ENCODE measurements at regions not wholly inside any gene's neighbourhood (a gene's known extent, or its start where the extent isn't known, plus 50 kb on each side); places are given as distances from the start of the nearest gene placed in this dataset.

DNA sequence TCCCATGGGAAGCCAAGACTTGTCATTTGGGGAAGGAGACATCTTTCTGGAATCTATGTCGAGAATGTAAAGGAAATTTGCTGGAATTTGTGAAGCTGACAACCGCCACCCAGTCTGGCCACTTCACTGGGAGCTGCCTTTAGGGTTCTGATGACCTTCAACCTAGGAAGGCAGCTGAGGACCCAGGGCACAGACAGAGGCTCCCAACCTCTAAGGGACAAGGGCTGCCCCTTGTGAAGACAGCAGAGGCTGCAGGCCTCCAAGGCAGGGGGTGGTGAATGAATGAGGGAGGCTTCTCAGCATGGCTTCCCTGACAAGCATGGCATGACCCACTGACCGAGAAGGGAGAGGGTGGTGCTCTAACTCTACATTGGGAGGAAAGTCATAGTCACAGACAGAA lies 128.9 kb upstream of the ASB18 start:
- BruUV-seq (replicated peaks) = no TSS peak
- no peak for TF ChIP-seq POLR2AphosphoS5 (IDR thresholded peaks at IDR 0.05; ENCODE audit: low read depth, low read length)
- TF ChIP-seq, protein P1, sequence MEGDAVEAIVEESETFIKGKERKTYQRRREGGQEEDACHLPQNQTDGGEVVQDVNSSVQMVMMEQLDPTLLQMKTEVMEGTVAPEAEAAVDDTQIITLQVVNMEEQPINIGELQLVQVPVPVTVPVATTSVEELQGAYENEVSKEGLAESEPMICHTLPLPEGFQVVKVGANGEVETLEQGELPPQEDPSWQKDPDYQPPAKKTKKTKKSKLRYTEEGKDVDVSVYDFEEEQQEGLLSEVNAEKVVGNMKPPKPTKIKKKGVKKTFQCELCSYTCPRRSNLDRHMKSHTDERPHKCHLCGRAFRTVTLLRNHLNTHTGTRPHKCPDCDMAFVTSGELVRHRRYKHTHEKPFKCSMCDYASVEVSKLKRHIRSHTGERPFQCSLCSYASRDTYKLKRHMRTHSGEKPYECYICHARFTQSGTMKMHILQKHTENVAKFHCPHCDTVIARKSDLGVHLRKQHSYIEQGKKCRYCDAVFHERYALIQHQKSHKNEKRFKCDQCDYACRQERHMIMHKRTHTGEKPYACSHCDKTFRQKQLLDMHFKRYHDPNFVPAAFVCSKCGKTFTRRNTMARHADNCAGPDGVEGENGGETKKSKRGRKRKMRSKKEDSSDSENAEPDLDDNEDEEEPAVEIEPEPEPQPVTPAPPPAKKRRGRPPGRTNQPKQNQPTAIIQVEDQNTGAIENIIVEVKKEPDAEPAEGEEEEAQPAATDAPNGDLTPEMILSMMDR (IDR thresholded peaks at IDR 0.05) = no peak
- no peak for TF ChIP-seq SIN3A (IDR thresholded peaks at IDR 0.05; ENCODE audit: borderline replicate concordance, insufficient read depth, low read depth, low read length)
- no peak overlapping the region for H3K27ac ChIP-seq (ENCODE audit: low read length)
- H3K27me3 ChIP-seq (ENCODE audit: control insufficient read depth, insufficient read depth, low read length) = peaks cover 3% of the 10 kb centered on the region
- ChIA-PET POLR2A (no interaction called here), CTCF (no interaction called here)
- H3K9me3 ChIP-seq (ENCODE audit: control insufficient read depth, insufficient read depth, low read depth, low read length) = no peaks in the 10 kb centered on the region
- no peak overlapping the region for H3K4me3 ChIP-seq (ENCODE audit: low read depth in 2 of 2, low read length in 2 of 2)
- H3K4me1 ChIP-seq (ENCODE audit: control insufficient read depth, insufficient read depth, low read length) = no peaks in the 10 kb centered on the region
- no peak for DNase-seq (ENCODE audit: low read depth, low spot score)
- H3K36me3 ChIP-seq (ENCODE audit: control insufficient read depth, insufficient read depth, low read length) = no peaks in the 10 kb centered on the region
- ATAC-seq = no peak
- intact Hi-C loops (cut with micrococcal nuclease; ENCODE audit: unreplicated experiment) (no loop called here), in situ Hi-C loops (cut with HindIII; ENCODE audit: low pct_unique_long_range_greater_than_20kb, low sequenced_read_pairs) (no loop called here)

DNA sequence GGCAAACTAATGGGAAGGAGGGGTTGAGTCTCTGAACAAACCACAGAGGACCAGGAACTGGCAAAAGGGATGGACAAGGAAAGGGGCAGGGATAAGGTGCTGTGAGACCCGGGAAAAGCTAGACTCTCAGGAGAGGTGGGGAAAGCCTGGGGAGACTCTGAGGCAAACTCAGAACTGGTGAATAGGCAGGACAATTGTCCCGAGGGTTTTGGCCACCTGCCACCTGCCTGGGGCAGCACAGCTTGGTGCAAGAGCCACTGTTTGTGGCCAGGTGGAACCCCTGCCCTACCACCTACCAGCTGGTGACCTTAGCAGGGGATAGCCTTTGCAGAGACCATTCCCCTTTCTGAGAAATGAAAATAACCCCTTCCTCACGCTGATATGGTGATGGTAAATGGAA lies 129.4 kb upstream of the ASB18 start:
- ChIA-PET CTCF (no interaction called here), POLR2A (no interaction called here)
- no TSS peak for BruUV-seq (replicated peaks)
- TF ChIP-seq, protein P1 (IDR thresholded peaks at IDR 0.05) = no peak
- TF ChIP-seq POLR2AphosphoS5 (IDR thresholded peaks at IDR 0.05; ENCODE audit: low read depth, low read length) (no peak), TCF7L2 (IDR thresholded peaks at IDR 0.05; ENCODE audit: low read depth, low read length) (no peak), SIN3A (IDR thresholded peaks at IDR 0.05; ENCODE audit: borderline replicate concordance, insufficient read depth, low read depth, low read length) (no peak)
- TF ChIP-seq, protein P2, sequence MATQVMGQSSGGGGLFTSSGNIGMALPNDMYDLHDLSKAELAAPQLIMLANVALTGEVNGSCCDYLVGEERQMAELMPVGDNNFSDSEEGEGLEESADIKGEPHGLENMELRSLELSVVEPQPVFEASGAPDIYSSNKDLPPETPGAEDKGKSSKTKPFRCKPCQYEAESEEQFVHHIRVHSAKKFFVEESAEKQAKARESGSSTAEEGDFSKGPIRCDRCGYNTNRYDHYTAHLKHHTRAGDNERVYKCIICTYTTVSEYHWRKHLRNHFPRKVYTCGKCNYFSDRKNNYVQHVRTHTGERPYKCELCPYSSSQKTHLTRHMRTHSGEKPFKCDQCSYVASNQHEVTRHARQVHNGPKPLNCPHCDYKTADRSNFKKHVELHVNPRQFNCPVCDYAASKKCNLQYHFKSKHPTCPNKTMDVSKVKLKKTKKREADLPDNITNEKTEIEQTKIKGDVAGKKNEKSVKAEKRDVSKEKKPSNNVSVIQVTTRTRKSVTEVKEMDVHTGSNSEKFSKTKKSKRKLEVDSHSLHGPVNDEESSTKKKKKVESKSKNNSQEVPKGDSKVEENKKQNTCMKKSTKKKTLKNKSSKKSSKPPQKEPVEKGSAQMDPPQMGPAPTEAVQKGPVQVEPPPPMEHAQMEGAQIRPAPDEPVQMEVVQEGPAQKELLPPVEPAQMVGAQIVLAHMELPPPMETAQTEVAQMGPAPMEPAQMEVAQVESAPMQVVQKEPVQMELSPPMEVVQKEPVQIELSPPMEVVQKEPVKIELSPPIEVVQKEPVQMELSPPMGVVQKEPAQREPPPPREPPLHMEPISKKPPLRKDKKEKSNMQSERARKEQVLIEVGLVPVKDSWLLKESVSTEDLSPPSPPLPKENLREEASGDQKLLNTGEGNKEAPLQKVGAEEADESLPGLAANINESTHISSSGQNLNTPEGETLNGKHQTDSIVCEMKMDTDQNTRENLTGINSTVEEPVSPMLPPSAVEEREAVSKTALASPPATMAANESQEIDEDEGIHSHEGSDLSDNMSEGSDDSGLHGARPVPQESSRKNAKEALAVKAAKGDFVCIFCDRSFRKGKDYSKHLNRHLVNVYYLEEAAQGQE (IDR thresholded peaks at IDR 0.05; ENCODE audit: insufficient read depth in 1 of 2, low read depth in 2 of 2, low read length in 1 of 2) = no peak
- Histone ChIP-seq H3K9me3 (ENCODE audit: control insufficient read depth, insufficient read depth, low read depth, low read length) (no peaks in the 10 kb centered on the region), H3K27ac (ENCODE audit: low read length) (no peak overlapping the region), H3K4me1 (ENCODE audit: control insufficient read depth, insufficient read depth, low read length) (no peaks in the 10 kb centered on the region), H3K4me3 (ENCODE audit: low read depth in 2 of 2, low read length in 2 of 2) (no peak overlapping the region), H3K27me3 (ENCODE audit: control insufficient read depth, insufficient read depth, low read length) (peaks cover 3% of the 10 kb centered on the region), H3K36me3 (ENCODE audit: control insufficient read depth, insufficient read depth, low read length) (no peaks in the 10 kb centered on the region)
- intact Hi-C loops (cut with micrococcal nuclease; ENCODE audit: unreplicated experiment) = no loop called here
- DNase-seq (ENCODE audit: low read depth, low spot score) (no peak), ATAC-seq (no peak; the same call in 1 of the 2 replicates)
- in situ Hi-C loops (cut with HindIII; ENCODE audit: low pct_unique_long_range_greater_than_20kb, low sequenced_read_pairs) = no loop called here
